SK-N-SH treated with all-trans-retinoic acid at 6 μM for 48 hours (cell line): ENCODE measurements at regions not wholly inside any gene's neighbourhood (a gene's known extent, or its start where the extent isn't known, plus 50 kb on each side); places are given as distances from the start of the nearest gene placed in this dataset.

Experiments used
- ATAC-seq: fragments of 200-7000 bp; cut with Tn5 transposase; 3 replicates; pipeline ENCODE4 v1.9.1; 2020; ENCODE audit warnings: mild to moderate bottlenecking, moderate library complexity
- ARNTL ChIP-seq: fragments of 450-650 bp; formaldehyde crosslinking; IDR thresholded peaks from 2 replicates; pipeline ENCODE4 v1.5.0; 2020; ENCODE audit warnings: low read depth, mild to moderate bottlenecking, moderate library complexity, borderline replicate concordance
- BACH2 ChIP-seq: fragments of 250-450 bp; sonication (Bioruptor Pico); IDR thresholded peaks from 2 replicates; pipeline ENCODE4 v1.9.0; 2021; ENCODE audit warnings: mild to moderate bottlenecking, borderline replicate concordance
- CREB5 ChIP-seq: fragments of 250-450 bp; sonication (Bioruptor Pico); IDR thresholded peaks from 2 replicates; pipeline ENCODE4 v1.5.1; 2020; ENCODE audit warnings: low read depth, mild to moderate bottlenecking, moderate library complexity
- CSDC2 ChIP-seq: fragments of 250-450 bp; sonication (Bioruptor Pico); IDR thresholded peaks from 2 replicates; pipeline ENCODE4 v1.5.0; 2020; ENCODE audit warnings: mild to moderate bottlenecking, moderate library complexity
- CSRNP3 ChIP-seq: fragments of 250-450 bp; sonication (Bioruptor Pico); IDR thresholded peaks from 2 replicates; pipeline ENCODE4 v1.5.1; 2021; ENCODE audit warnings: mild to moderate bottlenecking, moderate library complexity
- GLIS3 ChIP-seq: fragments of 250-450 bp; sonication (Bioruptor Pico); IDR thresholded peaks from 2 replicates; pipeline ENCODE4 v1.5.0; 2020; ENCODE audit warnings: mild to moderate bottlenecking, moderate library complexity
- ISL1 ChIP-seq: fragments of 250-450 bp; sonication (Bioruptor Pico); IDR thresholded peaks from 2 replicates; pipeline ENCODE4 v2.1.2; 2022; ENCODE audit warnings: mild to moderate bottlenecking, moderate library complexity
- OSR1 ChIP-seq: fragments of 250-450 bp; sonication (Bioruptor Pico); IDR thresholded peaks from 2 replicates; pipeline ENCODE4 v1.8.0; 2022; ENCODE audit warnings: moderate library complexity, mild to moderate bottlenecking, inconsistent platforms
- POU6F1 ChIP-seq: fragments of 250-450 bp; sonication (Bioruptor Pico); IDR thresholded peaks from 2 replicates; pipeline ENCODE4 v1.8.0; 2021; ENCODE audit warnings: low read depth, mild to moderate bottlenecking, moderate library complexity, borderline replicate concordance
- RARB ChIP-seq: fragments of 250-450 bp; sonication (Bioruptor Pico); IDR thresholded peaks from 2 replicates; pipeline ENCODE4 v1.8.0; 2021; ENCODE audit warnings: mild to moderate bottlenecking, moderate library complexity
- SNAI2 ChIP-seq: fragments of 250-450 bp; sonication (Bioruptor Pico); IDR thresholded peaks from 2 replicates; pipeline ENCODE4 v1.5.0; 2020; ENCODE audit warnings: mild to moderate bottlenecking, moderate library complexity
- TCF4 ChIP-seq: fragments of 250-450 bp; sonication (Bioruptor Pico); IDR thresholded peaks from 2 replicates; pipeline ENCODE4 v1.8.0; 2021; ENCODE audit warnings: mild to moderate bottlenecking, moderate library complexity, borderline replicate concordance
- TOX ChIP-seq: fragments of 250-450 bp; sonication (Bioruptor Pico); IDR thresholded peaks from 2 replicates; pipeline ENCODE4 v1.8.0; 2021; ENCODE audit warnings: mild to moderate bottlenecking, moderate library complexity, borderline replicate concordance
- TSHZ2 ChIP-seq: fragments of 250-450 bp; sonication (Bioruptor Pico); IDR thresholded peaks from 2 replicates; pipeline ENCODE4 v1.5.0; 2020; ENCODE audit warnings: mild to moderate bottlenecking, moderate library complexity
- ZFP3 ChIP-seq: fragments of 250-450 bp; sonication (Bioruptor Pico); IDR thresholded peaks from 2 replicates; pipeline ENCODE4 v1.5.0; 2020; ENCODE audit warnings: mild to moderate bottlenecking, moderate library complexity
- ZFP30 ChIP-seq: fragments of 450-650 bp; formaldehyde crosslinking; IDR thresholded peaks from 2 replicates; pipeline ENCODE4 v1.5.0; 2022; ENCODE audit warnings: mild to moderate bottlenecking, moderate library complexity
- ZNF565 ChIP-seq: fragments of 450-650 bp; formaldehyde crosslinking; conservative IDR thresholded peaks from 2 replicates; pipeline ENCODE4 v1.5.0; 2020; ENCODE audit warnings: low read depth, mild to moderate bottlenecking, moderate library complexity
- ZNF70 ChIP-seq: fragments of 450-650 bp; formaldehyde crosslinking; IDR thresholded peaks from 2 replicates; pipeline ENCODE4 v1.5.0; 2020; ENCODE audit warnings: mild to moderate bottlenecking, moderate library complexity
- ZNF8 ChIP-seq: fragments of 450-650 bp; formaldehyde crosslinking; IDR thresholded peaks from 2 replicates; pipeline ENCODE4 v1.5.0; 2020; ENCODE audit warnings: mild to moderate bottlenecking, moderate library complexity

- TF ChIP-seq ARNTL (CRISPR knock-in tag) (no peak), OSR1 (CRISPR knock-in tag) (no peak), ZNF8 (CRISPR knock-in tag) (no peak), CSRNP3 (CRISPR knock-in tag) (no peak), GLIS3 (CRISPR knock-in tag) (no peak), ZFP30 (CRISPR knock-in tag) (no peak), SNAI2 (CRISPR knock-in tag) (no peak), CSDC2 (CRISPR knock-in tag) (no peak), TCF4 (CRISPR knock-in tag) (no peak), POU6F1 (CRISPR knock-in tag) (no peak), BACH2 (CRISPR knock-in tag) (no peak), CREB5 (no peak), TSHZ2 (CRISPR knock-in tag) (no peak), ZNF565 (CRISPR knock-in tag) (no peak), ZFP3 (CRISPR knock-in tag) (no peak), RARB (CRISPR knock-in tag) (no peak), TOX (CRISPR knock-in tag) (no peak)
- ATAC-seq = no peak
These were observed 540.4 kb upstream of the MGAT4C start for GRCh38 chr12:86796550-86796949.

- no peak for TF ChIP-seq ZFP30 (CRISPR knock-in tag)
- TF ChIP-seq GLIS3 (CRISPR knock-in tag) = no peak
- TF ChIP-seq OSR1 (CRISPR knock-in tag) = no peak
- no peak for TF ChIP-seq ZNF70
- no peak for TF ChIP-seq RARB (CRISPR knock-in tag)
- TF ChIP-seq ZFP3 (CRISPR knock-in tag) = no peak
- no peak for ATAC-seq
These were observed 532.5 kb upstream of the MGAT4C start for GRCh38 chr12:86788661-86789060.

- TF ChIP-seq ZNF70 (no peak), ISL1 (CRISPR knock-in tag) (no peak), BACH2 (CRISPR knock-in tag) (no peak), TSHZ2 (CRISPR knock-in tag) (no peak), GLIS3 (CRISPR knock-in tag) (no peak), POU6F1 (CRISPR knock-in tag) (no peak), ZNF565 (CRISPR knock-in tag) (no peak), TCF4 (CRISPR knock-in tag) (no peak), CREB5 (no peak)
- ATAC-seq = no peak
These were observed 531.2 kb upstream of the MGAT4C start for GRCh38 chr12:86787419-86787818.
